Liver (tissue), 3 donors: ENCODE measurements at regions not wholly inside any gene's neighbourhood (a gene's known extent, or its start where the extent isn't known, plus 50 kb on each side); places are given as distances from the start of the nearest gene placed in this dataset.

Experiments used
- EGR1 ChIP-seq, 2 donors: IDR thresholded peaks; 2 replicates each; pipeline ENCODE4 v1.6.1; 2016 to 2018; ENCODE audit warnings: antibody characterized with exemption in 2 of 2, low read depth in 2 of 2
- GABPA ChIP-seq, 2 donors: IDR thresholded peaks in 1 of 2; conservative IDR thresholded peaks in 1 of 2; 2 replicates each; pipeline ENCODE4 v1.6.1; 2016; ENCODE audit warnings: antibody characterized with exemption in 2 of 2, mild to moderate bottlenecking in 1 of 2, moderate library complexity in 1 of 2
- HNF4A ChIP-seq, 2 donors: conservative IDR thresholded peaks; 2 replicates each; pipeline ENCODE4 v1.6.1; 2016; ENCODE audit warnings: antibody characterized with exemption in 2 of 2, mild to moderate bottlenecking in 2 of 2
- JUND ChIP-seq, 2 donors: IDR thresholded peaks; 2 replicates each; pipeline ENCODE4 v1.6.1; 2016; ENCODE audit warnings: antibody characterized with exemption in 2 of 2
- SP1 ChIP-seq: IDR thresholded peaks from 2 replicates; pipeline ENCODE4 v1.6.1; 2018; ENCODE audit warnings: antibody characterized with exemption, mild to moderate bottlenecking
- TAF1 ChIP-seq: conservative IDR thresholded peaks from 2 replicates; pipeline ENCODE4 v1.6.1; 2016; ENCODE audit warnings: antibody characterized with exemption, mild to moderate bottlenecking
- TF ChIP-seq, protein P1 (sequence below): fragments of 150-350 bp; IDR thresholded peaks from 2 replicates; pipeline ENCODE4 v1.5.1; 2017; ENCODE audit warnings: improper control_type of control experiment, low read depth, low read length; ENCODE audit not compliant: missing input control
- donor health status: healthy.
- donor health status: healthy.

- TF ChIP-seq, protein P1, sequence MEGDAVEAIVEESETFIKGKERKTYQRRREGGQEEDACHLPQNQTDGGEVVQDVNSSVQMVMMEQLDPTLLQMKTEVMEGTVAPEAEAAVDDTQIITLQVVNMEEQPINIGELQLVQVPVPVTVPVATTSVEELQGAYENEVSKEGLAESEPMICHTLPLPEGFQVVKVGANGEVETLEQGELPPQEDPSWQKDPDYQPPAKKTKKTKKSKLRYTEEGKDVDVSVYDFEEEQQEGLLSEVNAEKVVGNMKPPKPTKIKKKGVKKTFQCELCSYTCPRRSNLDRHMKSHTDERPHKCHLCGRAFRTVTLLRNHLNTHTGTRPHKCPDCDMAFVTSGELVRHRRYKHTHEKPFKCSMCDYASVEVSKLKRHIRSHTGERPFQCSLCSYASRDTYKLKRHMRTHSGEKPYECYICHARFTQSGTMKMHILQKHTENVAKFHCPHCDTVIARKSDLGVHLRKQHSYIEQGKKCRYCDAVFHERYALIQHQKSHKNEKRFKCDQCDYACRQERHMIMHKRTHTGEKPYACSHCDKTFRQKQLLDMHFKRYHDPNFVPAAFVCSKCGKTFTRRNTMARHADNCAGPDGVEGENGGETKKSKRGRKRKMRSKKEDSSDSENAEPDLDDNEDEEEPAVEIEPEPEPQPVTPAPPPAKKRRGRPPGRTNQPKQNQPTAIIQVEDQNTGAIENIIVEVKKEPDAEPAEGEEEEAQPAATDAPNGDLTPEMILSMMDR = no peak
- TF ChIP-seq SP1 (no peak), GABPA (IDR thresholded peaks at IDR 0.05 in 1 of 2, conservative IDR thresholded peaks at IDR 0.05 in 1 of 2) (no peak), TAF1 (no peak), HNF4A (conservative IDR thresholded peaks at IDR 0.05) (no peak), EGR1 (IDR thresholded peaks at IDR 0.05; ENCODE audit: low read depth in 2 of 2) (no peak), JUND (IDR thresholded peaks at IDR 0.05) (no peak)
Measured at GRCh38 chr11:90330632-90331031, 107.8 kb upstream of the CHORDC1 start.
